ENCODE measurements at regions not wholly inside any gene's neighbourhood (a gene's known extent, or its start where the extent isn't known, plus 50 kb on each side); places are given as distances from the start of the nearest gene placed in this dataset.
"Not testable (repeated sequence)": the region's sequence is repeated elsewhere in the genome, so short reads cannot be mapped to it uniquely, and the experiment has no call there.

DNA sequence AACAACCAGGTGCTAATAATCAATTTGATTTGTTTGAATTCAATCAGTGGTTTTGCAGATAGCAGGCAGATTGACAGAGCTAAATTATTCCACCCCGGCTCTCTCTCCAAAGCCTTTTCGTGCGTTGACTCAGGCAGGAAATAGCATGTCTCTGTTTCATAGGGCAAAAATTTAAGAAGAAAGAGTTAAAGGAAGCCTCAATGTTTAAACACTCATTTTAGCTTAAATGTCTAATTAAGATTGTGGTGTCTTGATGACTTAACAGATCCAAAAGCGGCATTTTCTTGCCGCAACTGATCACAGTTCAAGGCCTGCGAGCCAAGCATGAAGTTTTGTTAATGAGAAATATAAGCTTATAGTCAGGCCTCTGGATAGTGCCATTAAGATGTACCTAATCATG, 1051.1 kb upstream of the AUTS2 start:
- no peak for DNase-seq (ENCODE audit: low spot score)

- no peak for DNase-seq (ENCODE audit: low spot score)
Measured at GRCh38 chr7:68547799-68548198, 1050.5 kb upstream of the AUTS2 start.

DNA sequence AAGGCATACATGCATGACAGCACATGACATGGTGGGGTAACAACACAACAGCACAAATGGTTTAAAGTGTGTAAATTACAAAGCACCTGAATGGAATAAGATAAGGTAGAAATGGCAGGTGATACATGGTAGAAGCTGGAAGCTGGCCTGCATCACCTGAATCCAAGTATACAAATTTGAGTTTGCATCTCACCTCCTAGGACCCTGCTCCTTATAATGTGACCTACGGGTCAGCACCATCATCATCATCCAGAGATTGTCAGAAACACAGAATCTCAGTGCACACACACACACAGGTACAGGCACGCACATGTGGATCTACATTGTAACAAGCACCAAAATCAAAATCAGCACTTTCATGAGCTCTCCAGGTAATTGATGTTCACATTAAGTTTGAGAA, 1048.2 kb upstream of the AUTS2 start:
- DNase-seq (ENCODE audit: low spot score): no peak

GRCh38 chr7:68550635-68551034, 1047.6 kb upstream of the AUTS2 start:
- DNase-seq (ENCODE audit: low spot score): no peak

DNA sequence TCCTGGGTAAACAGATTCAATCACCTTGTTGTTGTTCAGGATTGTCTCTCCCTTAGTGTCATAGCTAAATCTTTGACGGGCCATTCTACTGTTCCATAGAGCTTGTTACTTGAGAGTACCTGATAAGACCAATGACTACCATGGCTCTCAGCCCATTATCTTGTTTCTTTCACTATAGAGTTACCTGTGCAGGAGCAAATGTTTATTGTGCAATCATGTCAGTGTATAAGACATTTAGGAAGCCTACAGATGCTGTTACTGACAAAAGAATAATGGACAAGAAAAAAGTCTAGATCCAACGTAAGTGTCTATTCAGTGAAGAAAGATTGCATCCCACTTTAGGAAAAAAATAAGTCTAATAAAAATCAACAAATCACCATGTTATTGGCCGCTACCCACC, 1041.7 kb upstream of the AUTS2 start:
- DNase-seq (ENCODE audit: low spot score): no peak

DNA sequence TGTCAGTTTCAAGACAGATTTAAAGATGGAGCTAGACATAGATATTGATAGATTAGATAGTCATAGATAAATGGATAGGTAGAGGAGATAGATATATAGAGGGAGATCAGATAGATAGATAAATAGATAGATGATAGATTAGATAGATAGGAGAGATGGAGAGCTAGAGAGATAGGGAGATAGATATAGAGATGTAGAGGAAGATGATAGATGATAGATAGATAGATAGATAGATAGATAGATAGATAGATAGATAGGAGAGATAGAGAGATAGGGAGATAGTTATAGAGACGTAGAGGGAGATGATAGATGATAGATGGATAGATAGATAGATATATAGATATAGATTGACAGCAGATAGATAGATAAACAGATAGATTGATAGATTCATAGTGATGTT, 1038.8 kb upstream of the AUTS2 start:
- DNase-seq (ENCODE audit: low spot score): no peak

DNA sequence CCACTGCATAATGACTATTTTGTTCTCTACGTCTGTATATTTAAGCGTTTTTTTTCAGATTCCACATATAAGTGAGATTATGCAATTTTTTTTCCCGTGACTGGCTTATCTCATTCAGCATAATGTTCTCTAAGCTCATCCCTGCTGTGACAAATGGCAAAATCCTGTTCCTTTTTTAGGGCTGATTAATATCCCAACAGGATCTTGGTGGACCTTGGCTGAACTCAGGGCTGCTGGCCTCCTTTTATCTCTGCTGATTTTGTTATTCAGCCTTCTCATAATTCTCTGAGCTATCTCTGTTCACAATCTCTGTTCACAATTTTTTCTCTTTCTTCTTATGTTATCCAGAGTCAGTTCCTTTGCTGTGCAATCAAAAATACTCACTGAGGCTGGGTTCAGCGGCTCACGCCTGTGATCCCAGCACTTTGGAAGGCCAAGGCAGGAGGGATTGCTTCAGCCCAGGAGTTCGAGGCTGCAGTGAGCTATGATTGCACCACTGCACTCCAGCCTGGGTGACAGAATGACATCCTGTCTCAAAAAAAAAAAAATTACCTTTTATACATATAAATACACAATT, 1035.9 kb upstream of the AUTS2 start:
- no peak for DNase-seq (ENCODE audit: low spot score)

GRCh38 chr7:68564306-68565135, 1033.8 kb upstream of the AUTS2 start:
- DNase-seq (ENCODE audit: low spot score): no peak

DNA sequence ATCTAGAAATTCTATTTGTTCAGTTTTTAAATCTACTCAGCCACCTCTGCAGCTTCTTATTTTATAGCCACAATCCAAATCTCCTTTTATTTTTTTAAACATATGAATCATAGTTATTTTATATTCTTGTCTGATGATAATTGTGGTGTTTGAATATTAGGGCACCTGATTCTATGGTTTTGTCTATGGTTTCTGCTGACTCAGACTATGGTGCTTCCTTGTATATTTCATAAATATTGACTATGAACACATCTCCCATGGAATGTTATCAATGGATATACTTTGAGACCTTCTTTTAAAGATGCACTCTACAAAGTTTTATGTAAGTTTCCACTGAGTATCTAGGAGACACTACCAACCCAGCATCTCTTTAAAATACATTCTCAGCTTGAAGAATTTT, 1027.0 kb upstream of the AUTS2 start:
- no peak for DNase-seq (ENCODE audit: low spot score)

GRCh38 chr7:68573271-68574005, 1024.8 kb upstream of the AUTS2 start:
- DNase-seq (ENCODE audit: low spot score): no peak

DNA sequence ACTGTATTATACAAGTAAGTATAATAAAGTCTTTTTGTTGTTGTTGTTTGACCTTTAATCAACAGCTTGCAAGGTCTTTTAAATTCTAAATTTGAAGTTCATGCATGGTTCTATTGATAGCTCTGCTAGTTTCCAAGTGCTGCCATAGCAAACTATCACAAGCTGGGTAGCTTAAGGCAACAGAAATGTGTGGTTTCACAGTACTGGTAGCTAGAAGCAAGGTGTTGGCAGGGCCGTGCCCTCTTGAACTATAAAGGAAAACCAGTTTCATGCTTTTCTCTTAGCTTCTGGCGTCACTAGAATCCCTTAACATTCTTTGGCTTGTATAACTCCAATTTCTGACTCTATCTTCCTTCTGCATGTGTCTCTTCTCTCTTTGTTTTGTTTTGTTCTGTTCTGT, 1021.9 kb upstream of the AUTS2 start:
- DNase-seq (ENCODE audit: low spot score): no peak

DNA sequence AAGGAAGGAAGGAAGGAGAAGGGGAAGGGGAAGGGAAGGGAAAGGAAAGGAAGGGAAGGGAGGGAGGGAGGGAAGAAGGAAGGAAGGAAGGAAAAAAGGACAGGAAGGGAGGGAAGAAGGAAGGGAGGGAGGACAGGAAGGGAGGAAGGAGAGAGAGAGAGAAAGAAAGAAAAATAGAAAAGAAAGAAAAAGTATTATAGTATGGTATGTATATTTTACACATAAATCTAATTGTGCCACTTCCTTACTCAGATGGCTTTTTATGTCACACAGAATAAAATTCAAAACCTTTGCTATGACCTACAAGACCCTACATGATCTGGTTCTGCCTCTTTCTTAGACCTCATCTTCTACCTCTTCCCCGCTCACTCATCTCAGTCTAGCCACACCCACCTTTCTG, 1016.9 kb upstream of the AUTS2 start:
- no peak for DNase-seq (ENCODE audit: low spot score)

GRCh38 chr7:68587599-68587998, 1010.7 kb upstream of the AUTS2 start:
- DNase-seq (ENCODE audit: low spot score): no peak

DNA sequence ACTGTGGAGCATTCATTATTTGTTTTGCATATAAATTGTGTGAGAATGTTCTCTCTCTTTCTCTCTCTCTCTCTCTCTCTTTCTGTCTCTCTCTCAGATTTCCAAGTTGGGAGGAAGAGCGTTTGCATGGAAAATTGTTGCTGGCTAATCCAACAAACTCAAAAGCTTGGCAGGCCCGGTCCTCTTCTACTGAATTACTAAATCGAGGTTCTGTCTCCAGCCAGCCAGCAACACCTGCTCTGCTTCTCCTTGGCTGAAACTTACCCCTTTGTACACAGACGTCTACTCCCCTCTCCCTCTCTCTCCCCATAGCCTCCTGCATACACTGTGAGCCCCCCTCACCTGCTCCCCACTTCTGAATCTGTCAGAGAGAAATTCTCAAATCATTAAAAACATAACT, 996.4 kb upstream of the AUTS2 start:
- peak; percentile 64 for DNase-seq (ENCODE audit: low spot score)

GRCh38 chr7:68604541-68604940, 993.7 kb upstream of the AUTS2 start:
- DNase-seq (ENCODE audit: low spot score): no peak

GRCh38 chr7:68610701-68611100, 987.6 kb upstream of the AUTS2 start:
- DNase-seq (ENCODE audit: low spot score): no peak

DNA sequence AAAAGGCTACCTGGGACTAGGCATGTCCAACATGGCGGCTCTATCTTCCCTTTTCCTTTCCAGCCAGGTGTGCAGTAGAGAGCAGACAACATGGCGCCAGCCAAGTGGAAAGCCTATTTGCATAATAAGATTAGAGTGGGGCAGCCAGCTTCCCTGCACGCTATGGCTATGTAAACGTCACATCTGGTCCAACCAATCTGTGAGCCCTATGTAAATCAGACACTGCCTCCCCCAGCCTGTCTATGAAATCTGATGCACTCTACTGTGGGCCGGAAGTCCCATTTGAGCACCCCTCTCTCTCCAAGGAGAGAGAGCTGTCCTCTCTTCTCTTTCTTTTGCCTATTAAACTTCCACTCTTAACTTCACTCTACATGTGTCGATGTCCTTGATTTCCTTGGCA, 984.9 kb upstream of the AUTS2 start:
- DNase-seq (ENCODE audit: low spot score): no peak

- DNase-seq (ENCODE audit: low spot score): no peak
Measured at GRCh38 chr7:68613897-68614296, 984.4 kb upstream of the AUTS2 start.

DNA sequence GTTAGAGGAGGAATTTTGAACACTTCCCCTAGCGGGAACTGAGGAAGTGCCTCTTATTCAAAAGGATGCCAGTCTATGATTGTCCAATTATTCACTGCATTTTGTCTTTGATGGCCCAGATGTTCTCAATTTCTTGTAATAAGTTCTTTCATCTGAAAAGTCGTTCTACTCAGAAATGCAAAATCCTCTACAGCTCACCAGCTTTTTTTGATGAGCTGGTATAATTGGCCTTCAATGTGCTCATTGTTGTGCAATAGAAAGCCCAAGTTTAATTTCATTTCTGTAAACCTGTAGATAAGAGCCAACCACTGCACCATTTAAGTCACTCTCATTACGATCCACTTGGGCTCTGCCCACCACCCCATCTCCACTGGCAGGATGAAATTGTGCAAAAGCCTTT, 978.7 kb upstream of the AUTS2 start:
- no peak for DNase-seq (ENCODE audit: low spot score)

DNA sequence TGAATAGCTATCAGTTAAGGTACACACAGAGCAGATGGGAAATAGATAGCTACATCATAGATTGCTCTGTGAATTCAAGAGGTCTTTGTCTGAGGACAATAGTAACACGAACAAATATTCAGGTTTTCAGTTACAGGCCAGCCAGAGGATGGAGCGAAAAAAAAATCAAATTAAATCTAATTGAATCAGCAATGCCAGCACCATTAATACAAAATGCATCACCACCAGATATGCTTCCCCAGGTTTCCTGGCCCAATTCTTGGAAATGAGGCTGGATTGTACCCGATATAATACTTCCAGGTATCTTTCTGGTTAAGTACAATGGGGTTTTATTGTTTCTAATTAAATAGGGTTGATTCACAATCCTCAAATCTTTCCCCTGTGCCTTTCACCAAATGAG, 975.8 kb upstream of the AUTS2 start:
- DNase-seq (ENCODE audit: low spot score): no peak

GRCh38 chr7:68623030-68623429, 975.2 kb upstream of the AUTS2 start:
- no peak for DNase-seq (ENCODE audit: low spot score)

GRCh38 chr7:68627247-68627864, 970.9 kb upstream of the AUTS2 start:
- DNase-seq (ENCODE audit: low spot score): no peak

DNA sequence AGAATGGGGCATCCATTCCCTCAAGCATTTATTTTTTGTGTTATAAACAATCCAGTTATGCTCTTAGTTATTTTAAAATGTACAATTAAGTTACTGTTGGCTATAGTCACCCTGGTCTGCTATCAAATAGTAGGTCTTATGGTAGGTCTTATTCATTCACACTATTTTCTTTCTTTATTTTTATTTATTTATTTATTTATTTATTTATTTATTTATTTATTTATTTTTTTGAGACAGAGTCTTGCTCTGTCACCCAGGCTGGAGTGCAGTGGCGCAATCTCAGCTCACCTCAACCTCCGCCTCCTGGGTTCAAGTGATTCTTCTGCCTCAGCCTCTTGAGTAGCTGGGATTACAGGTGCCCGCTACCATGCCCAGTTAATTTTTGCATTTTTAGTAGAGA, 967.4 kb upstream of the AUTS2 start:
- not testable (repeated sequence) for DNase-seq (ENCODE audit: low spot score)

All from left forelimb (tissue), 1 donor.